ENCODE measurements at regions not wholly inside any gene's neighbourhood (a gene's known extent, or its start where the extent isn't known, plus 50 kb on each side); places are given as distances from the start of the nearest gene placed in this dataset.
A peak's percentile ranks its signal among the peaks of the same experiment; 100 is the strongest.

- BruUV-seq (replicated peaks), result no TSS peak
- in situ Hi-C loops (cut with HindIII; ENCODE audit: extremely low pct_ligation_motif_present, low pct_unique_long_range_greater_than_20kb) (no loop called here), intact Hi-C loops (cut with micrococcal nuclease; ENCODE audit: unreplicated experiment) (no loop called here)
- Histone ChIP-seq H3K27me3 (ENCODE audit: control insufficient read depth in 1 of 2, insufficient read depth in 2 of 2, low read length in 2 of 2) (no peaks in the 10 kb centered on the region), H3K27ac (ENCODE audit: extremely low read length, insufficient read depth, low read length) (peak overlapping the region; percentile 70), H3K36me3 (replicated peaks in 1 of 2; ENCODE audit: control insufficient read depth in 1 of 2, insufficient read depth in 2 of 2, low read length in 2 of 2) (no peaks in the 10 kb centered on the region), H2AFZ (ENCODE audit: low read length) (no peak overlapping the region), H4K20me1 (ENCODE audit: insufficient read depth, low read length) (no peaks in the 10 kb centered on the region), H3K9me3 (ENCODE audit: low read length) (no peaks in the 10 kb centered on the region), H3K9ac (ENCODE audit: insufficient read depth, low read depth, low read length) (no peak overlapping the region), H3K4me2 (ENCODE audit: low read depth, low read length) (no peak overlapping the region), H3K79me2 (ENCODE audit: insufficient read depth, low read length) (no peaks in the 10 kb centered on the region), H3K4me3 (replicated peaks in 1 of 3; ENCODE audit: insufficient read depth in 1 of 3, low read depth in 2 of 3, low read length in 3 of 3) (no peak overlapping the region), H3K4me1 (ENCODE audit: insufficient read depth, low read length) (peaks cover 56% of the 10 kb centered on the region)
- FAIRE-seq, result no peak
- no peak for ATAC-seq
- ChIA-PET CTCF (ENCODE audit: low intra/inter-chr PET ratio, low total read pairs) (no interaction called here), POLR2A (no interaction called here)
- WGBS (ENCODE audit: low lambda C conversion rate), result 94% methylated on average over 9 of the region's 9 CpGs
- no peak for DNase-seq (ENCODE audit: low spot score)
- TF ChIP-seq ZBTB25 (CRISPR knock-in tag; IDR thresholded peaks at IDR 0.05) (no peak), ELF4 (CRISPR knock-in tag; IDR thresholded peaks at IDR 0.05; ENCODE audit: borderline replicate concordance) (0 out of 2 replicates have a peak, but pooled peaks have one; percentile 25), ZNF644 (CRISPR knock-in tag; IDR thresholded peaks at IDR 0.05; ENCODE audit: low read depth) (no peak)
- TF ChIP-seq, protein P1, sequence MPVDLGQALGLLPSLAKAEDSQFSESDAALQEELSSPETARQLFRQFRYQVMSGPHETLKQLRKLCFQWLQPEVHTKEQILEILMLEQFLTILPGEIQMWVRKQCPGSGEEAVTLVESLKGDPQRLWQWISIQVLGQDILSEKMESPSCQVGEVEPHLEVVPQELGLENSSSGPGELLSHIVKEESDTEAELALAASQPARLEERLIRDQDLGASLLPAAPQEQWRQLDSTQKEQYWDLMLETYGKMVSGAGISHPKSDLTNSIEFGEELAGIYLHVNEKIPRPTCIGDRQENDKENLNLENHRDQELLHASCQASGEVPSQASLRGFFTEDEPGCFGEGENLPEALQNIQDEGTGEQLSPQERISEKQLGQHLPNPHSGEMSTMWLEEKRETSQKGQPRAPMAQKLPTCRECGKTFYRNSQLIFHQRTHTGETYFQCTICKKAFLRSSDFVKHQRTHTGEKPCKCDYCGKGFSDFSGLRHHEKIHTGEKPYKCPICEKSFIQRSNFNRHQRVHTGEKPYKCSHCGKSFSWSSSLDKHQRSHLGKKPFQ (CRISPR knock-in tag; IDR thresholded peaks at IDR 0.05; ENCODE audit: insufficient replicate concordance), result peak; percentile 31
- TF ChIP-seq, protein P2, sequence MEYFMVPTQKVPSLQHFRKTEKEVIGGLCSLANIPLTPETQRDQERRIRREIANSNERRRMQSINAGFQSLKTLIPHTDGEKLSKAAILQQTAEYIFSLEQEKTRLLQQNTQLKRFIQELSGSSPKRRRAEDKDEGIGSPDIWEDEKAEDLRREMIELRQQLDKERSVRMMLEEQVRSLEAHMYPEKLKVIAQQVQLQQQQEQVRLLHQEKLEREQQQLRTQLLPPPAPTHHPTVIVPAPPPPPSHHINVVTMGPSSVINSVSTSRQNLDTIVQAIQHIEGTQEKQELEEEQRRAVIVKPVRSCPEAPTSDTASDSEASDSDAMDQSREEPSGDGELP (IDR thresholded peaks at IDR 0.05; ENCODE audit: borderline replicate concordance, low read depth), result peak; percentile 32; the same call in 1 of the 2 replicates
Observed at GRCh38 chr4:38489011-38489861, 174.8 kb upstream of the KLF3 start.
